GM10266 (cell line): ENCODE measurements at regions not wholly inside any gene's neighbourhood (a gene's known extent, or its start where the extent isn't known, plus 50 kb on each side); places are given as distances from the start of the nearest gene placed in this dataset.

ENCODE experiments used
- DNase-seq: peaks from one replicate; pipeline ENCODE4 v3.0.0; 2012; ENCODE audit errors: extremely low spot score
- CTCF ChIP-seq: IDR thresholded peaks from 2 replicates; pipeline ENCODE4 v1.5.1; 2012; ENCODE audit warnings: mild to moderate bottlenecking, low read depth; ENCODE audit not compliant: control insufficient read depth, insufficient read depth; ENCODE audit errors: missing control alignments

DNA sequence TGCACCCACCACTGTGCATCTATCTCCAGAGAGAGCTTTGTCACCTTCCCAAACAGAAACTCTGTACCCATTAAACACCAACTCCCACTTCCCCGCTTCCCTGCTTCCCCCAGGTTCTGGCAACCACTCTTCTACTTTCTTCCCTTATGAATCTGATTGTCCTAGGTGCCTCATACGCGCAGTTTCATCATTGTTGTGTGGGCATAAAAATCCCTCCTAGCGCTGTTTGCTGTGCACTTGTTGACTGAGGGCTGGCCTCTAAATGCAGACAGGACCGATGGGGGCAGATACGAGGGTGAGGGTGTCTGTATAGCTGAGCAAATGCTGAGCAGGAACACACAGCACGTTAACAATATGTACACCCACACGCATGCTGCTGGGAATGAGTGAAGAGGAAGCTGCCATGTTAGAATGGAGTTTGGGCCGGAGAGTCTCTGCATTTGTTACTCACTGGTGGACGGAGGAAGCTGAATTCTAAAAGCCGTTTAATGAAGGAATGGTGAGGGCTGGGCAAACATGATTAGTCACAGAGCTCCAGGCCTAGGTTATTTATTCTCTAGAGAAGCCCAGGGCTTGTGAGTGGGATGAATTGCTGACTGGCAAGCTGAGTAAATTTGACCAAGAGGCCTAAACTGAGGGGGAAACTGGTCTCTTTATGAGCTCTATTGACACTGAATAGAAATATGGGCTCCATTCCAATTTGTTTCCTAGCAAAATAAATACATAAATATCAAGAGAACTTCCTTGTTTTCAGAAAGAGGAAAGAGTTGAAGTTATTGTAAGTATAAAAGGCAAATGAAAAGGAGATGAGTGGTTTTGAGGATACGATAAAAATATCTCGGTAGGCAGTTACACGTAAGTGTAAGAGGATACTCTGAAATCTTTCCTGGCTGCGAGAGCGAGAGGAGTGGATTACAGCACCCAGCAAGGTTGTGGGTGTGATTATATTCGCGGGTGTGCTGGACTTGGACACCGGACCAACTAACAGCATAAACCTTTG is 95.9 kb upstream of the RPS6KA3 start:
- no peak for DNase-seq
- no peak for TF ChIP-seq CTCF

GRCh38 chrX:20361890-20362262 is 95.2 kb upstream of the RPS6KA3 start:
- TF ChIP-seq CTCF, result no peak
- no peak for DNase-seq

- TF ChIP-seq CTCF, result no peak
- DNase-seq, result no peak
These were observed 94.6 kb upstream of the RPS6KA3 start for GRCh38 chrX:20361081-20361889.

GRCh38 chrX:20355187-20355586 is 88.5 kb upstream of the RPS6KA3 start:
- no peak for TF ChIP-seq CTCF

DNA sequence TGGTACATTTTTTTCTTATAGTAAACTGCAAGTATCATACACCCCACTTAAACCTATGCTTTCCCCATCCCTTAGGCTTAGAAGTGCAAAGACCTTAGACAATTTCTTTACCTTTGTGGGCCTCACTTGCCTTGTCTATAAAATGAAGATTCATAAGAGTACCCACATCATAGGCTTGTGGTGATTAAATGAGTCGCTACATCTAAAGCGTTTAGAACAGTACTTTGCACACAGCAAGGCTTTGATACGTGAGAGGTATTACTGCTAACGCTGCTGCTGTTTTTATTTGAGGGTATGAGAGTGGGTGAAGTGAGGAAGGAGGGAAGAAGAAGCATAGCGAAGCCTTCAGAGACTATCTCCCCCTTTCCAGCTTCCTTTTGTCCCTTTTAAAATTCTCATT is 87.8 kb upstream of the RPS6KA3 start:
- TF ChIP-seq CTCF, result no peak
- no peak for DNase-seq

More at GRCh38 chrX:20355187-20355586, 88.5 kb upstream of the RPS6KA3 start:
- DNase-seq, result no peak

GRCh38 chrX:20352935-20353336 is 86.2 kb upstream of the RPS6KA3 start:
- no peak for TF ChIP-seq CTCF
- DNase-seq, result peak; percentile 8
